ENCODE measurements at regions not wholly inside any gene's neighbourhood (a gene's known extent, or its start where the extent isn't known, plus 50 kb on each side); places are given as distances from the start of the nearest gene placed in this dataset.
"Not testable (repeated sequence)": the region's sequence is repeated elsewhere in the genome, so short reads cannot be mapped to it uniquely, and the experiment has no call there.

DNA sequence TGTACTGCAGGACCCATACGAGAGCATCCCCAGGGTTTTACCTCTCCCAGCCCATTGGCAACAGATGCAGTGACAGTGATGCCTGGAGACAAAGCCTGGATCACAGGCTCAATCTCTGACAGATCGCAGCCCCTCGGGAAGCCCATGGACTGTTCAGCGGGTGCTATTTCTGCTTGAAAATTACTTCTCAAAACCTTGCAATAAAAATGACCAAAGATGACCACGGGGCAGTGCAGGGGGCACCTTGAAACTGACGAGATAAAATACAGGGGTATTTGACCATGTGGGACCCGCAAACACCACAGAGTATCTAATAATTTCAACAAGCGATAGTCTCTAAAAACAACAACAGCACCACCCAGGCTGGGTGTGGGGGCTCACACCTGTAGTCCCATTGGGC lies 118.3 kb downstream of the C16orf95 start:
- DNase-seq, result no peak

GRCh38 chr16:87199379-87199778 lies 117.8 kb downstream of the C16orf95 start:
- DNase-seq, result no peak

DNA sequence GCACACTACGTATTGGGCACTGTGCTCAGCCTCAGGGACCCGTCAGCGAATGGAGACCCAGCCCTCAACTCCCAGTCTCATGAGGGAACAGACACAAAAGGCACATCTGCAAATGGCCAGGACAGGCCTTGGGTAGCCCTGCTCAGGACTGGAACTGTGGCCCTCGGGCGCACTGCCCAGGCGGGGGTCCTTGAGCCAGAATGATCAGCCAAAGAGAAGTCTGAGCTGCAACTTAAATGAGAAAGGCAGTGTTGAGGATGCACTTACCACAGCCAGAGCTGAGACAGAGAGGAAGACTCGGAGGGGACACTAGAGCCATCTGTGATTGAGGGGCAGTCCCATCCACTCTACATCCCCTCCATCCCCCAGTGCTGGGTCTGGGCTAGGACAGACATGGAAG lies 117.3 kb downstream of the C16orf95 start:
- DNase-seq, result no peak

GRCh38 chr16:87200637-87201036 lies 116.6 kb downstream of the C16orf95 start:
- DNase-seq, result no peak

DNA sequence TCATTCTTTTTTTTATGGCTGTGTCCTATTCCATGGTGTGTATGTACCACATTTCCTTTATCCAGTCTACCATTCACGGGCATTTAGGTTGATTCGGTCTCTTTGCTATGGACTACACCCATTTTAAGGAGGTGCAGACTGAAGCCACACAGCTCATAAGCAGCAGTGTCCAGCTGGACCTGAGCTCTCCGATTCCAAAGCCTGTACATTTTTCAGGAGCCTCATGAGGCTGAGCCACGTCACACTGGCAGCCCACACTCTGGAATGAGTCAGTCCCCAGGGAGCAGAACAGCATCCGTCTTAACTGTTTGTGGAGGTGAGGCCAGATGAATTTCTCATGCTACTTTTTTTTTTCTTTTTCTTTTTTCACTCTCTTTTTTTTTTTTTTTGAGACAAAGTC lies 116.1 kb downstream of the C16orf95 start:
- no peak for DNase-seq

- no peak for DNase-seq
These were observed 115.4 kb downstream of the C16orf95 start for GRCh38 chr16:87201790-87202189.

DNA sequence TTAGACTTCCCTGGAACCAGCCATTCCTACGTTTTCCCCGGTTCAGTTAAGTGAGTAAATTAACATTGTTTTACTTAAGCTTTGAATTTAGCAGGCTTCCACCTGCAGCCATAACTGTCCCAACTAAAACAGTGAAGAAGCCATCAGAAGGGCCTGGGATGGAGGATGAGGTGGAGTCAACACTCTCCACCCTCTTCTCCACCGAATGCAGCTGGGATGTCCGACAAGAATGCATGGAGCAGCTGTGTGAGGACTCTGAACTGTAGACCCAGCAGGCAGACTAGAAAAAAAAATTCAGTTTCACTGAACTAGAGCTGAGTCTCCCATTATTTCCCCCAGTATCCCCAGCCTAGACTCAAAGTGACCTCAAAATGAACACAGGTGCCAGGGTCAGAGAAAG lies 114.8 kb downstream of the C16orf95 start:
- DNase-seq, result no peak

DNA sequence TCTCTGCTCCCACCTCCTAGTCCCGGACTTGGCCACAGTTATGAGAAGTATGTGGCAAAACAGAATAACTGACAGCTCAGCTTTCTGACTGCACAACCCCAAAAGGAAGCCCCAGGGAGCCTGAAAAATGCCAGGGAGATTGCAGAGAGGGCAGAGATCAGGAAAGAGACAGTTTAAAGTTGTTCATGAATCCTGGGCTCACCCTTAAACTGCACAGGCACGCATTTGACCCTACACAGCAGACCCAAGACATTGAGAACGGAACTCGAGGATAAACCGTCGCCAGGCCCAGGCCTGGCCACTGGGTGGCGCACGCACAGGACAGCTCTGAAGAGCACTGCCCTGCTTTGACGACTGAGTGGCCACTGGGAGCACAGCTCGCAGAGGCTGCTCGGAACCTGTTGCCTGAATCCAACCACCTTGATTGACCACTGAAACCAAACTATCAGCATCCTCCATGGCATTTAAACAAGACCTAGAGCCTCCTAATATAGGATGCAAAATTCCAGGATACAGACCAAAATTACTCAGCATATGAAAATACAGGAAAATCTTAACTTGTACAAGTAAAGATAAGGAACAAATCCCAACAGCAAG lies 114.0 kb downstream of the C16orf95 start:
- DNase-seq, result no peak

GRCh38 chr16:87206646-87207451 lies 110.3 kb downstream of the C16orf95 start:
- no peak for DNase-seq

- no peak for DNase-seq
These were observed 109.7 kb downstream of the C16orf95 start for GRCh38 chr16:87207509-87207908.

DNA sequence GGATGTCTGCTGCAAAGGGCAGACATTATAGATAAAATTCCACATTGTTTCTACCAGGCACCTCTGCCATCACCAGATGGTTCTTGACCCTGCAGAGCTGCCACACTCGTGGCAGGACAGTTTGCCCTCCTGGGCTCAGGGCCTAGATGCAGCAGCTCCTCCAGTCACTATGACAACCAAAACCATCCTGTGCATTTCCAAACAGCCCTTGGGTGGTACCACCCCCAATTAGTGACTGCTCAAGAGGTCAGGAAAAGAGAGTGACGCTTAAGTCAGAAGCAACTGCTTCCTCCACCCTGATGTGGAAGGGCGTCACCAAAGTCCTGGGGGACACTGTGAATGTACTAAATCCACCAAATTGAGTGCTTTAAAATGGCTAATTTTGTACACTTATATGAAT lies 109.2 kb downstream of the C16orf95 start:
- no peak for DNase-seq

DNA sequence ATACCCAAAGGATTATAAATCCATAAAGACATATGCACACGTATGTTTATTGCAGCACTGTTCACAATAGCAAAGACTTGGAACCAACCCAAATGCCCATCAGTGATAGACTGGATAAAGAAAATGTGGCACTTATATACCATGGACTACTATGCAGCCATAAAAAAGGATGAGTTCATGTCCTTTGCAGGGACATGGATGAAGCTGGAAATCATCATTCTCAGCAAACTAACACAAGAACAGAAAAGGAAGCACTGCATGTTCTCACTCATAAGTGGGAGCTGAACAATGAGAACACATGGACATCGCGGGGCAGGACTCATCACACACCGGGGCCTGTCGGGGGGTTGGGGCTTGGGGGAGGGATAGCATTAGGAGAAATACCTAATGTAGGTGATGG lies 108.2 kb downstream of the C16orf95 start:
- DNase-seq, result not testable (repeated sequence)

- DNase-seq, result no peak
These were observed 107.2 kb downstream of the C16orf95 start for GRCh38 chr16:87209808-87210512.

DNA sequence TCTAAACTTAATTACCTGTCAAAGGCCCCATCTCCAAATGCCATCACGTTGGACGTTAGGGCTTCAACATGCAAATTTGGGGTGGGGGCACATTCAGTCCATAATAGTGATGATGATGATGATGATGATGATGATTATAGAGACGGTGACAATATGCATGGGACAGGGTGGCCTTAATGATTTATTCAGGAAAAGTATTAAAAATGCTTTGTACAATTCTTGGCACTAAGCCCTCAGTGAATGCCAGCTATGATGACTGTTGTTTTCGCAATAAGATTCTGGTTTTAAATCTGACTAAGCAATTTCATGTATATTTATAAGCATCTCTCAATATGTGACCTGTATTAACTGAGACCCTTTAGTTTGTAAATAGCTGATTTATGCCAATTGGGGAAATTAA lies 106.3 kb downstream of the C16orf95 start:
- DNase-seq, result no peak

- DNase-seq, result no peak
These were observed 105.2 kb downstream of the C16orf95 start for GRCh38 chr16:87212026-87212425.

DNA sequence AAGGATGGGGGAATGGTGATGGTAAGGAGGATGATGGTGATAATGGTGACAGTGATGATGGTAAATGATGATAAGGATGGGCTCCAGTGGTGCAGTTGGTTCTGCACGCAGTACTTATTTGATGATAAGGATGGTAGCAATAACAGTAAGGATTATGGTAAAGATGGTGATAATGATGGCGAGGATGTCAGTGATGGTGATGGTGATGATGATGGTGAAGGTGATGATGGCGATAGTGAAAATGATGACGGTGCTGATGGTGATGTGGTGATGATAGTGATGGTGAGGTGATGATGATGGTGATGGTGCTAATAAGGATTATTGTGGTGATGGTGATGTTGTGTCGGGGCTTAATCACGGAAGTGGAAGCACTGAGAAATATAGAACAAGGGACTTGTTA lies 103.7 kb downstream of the C16orf95 start:
- no peak for DNase-seq

DNA sequence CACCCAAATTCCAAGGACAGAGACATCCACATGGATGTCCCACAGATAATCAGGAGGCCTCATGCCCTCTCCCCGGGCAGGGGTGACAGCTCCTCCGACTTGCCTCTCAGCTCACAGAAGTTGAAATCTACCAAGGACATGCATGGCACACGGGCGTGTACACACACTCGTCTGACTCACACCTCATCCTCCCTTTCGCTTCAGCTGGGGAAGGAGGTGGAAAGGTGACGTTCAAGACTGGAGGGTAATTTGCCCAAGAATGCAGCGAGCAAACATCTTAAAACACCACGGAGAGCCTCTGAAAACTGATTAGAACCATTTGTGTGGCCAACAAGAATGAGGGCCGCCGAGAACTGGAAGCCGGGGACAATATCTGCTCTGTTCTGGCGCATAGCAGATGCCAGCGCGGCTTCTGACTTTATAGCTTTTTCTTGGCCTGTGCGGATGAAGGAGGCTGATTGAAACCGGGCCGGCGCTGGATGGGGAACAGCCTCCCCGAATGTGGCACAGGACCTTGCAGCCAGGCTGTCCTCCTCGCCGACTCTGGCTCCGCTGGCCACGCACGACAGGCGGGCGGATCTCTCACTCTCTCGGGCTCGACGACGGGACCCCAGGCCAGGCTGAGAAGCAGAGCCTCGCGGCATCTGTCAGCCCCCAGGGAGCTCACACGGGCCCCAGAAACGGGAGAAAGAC lies 100.9 kb downstream of the C16orf95 start:
- no peak for DNase-seq

GRCh38 chr16:87216841-87217275 lies 100.3 kb downstream of the C16orf95 start:
- no peak for DNase-seq

- DNase-seq, result not testable (repeated sequence)
These were observed 99.4 kb downstream of the C16orf95 start for GRCh38 chr16:87217802-87218201.

DNA sequence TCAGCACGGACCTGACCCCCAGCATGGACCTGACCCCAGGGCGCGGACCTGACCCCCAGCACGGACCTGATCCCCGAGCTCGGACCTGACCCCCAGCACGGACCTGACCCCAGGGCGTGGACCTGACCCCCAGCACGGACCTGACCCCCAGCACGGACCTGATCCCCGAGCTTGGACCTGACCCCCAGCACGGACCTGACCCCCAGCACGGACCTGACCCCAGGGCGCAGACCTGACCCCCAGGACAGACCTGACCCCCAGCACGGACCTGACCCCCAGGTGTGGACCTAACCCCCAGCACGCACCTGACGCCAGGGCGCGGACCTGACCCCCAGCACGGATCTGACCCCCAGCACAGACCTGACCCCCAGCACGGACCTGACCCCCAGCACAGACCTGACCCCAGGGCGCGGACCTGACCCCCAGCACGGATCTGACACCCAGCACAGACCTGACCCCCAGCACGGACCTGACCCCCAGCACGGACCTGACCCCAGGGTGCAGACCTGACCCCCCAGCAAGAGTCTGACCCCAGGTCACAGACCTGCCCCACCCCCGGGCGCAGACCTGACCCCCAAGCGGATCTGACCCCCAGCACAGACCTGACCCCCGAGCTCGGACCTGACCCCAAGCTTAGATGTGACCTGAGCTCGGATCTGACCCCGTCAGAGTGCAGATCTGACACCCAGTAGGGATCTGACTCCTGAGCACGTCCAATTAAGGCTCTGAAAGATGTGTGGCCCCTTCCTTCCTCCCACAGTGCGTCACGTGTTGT lies 98.7 kb downstream of the C16orf95 start:
- DNase-seq, result no peak

DNA sequence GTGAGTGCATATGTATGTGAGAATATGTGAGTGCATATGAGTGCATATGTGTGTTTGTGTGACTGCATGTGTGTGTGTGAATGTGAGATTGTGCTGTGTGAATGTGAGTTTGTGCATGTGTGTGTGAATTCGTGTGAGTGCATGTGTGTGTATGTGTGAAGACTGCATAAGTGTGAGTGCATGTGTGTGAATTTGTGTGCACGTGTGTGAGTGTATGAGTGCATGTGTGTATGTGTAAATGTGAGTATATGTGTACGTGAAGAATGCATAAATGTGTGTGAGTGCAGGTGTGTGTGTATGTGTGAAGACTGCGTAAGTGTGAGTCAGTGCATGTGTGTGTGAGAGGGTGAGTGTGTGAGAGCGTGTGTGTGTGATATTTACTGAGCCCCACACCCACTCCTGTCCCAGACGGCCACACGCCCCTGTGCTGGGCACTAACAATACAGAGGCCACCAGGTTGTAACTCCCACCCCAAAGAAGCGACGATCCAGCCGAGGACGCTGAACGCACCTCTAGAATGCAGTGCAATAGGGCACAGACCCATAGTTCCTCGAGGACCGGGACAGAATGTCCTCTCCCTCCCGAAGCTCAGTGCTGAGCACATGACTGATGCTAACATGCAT lies 97.8 kb downstream of the C16orf95 start:
- no peak for DNase-seq

GRCh38 chr16:87221633-87222032 lies 95.6 kb downstream of the C16orf95 start:
- DNase-seq, result no peak

Measured in stimulated activated naive CD4-positive, alpha-beta T cell treated with Interleukin-2 at 50 U/mL for 16 hours (primary cell).